A549 (cell line): ENCODE measurements at regions not wholly inside any gene's neighbourhood (a gene's known extent, or its start where the extent isn't known, plus 50 kb on each side); places are given as distances from the start of the nearest gene placed in this dataset.

Experiments used
- CHD2 ChIP-seq: fragments of 150-350 bp; IDR thresholded peaks from 2 replicates; pipeline ENCODE4 v1.6.1; 2014; ENCODE audit warnings: low read length; ENCODE audit not compliant: partially characterized antibody
- EHF ChIP-seq: fragments of 250-450 bp; sonication (Bioruptor Pico); IDR thresholded peaks from 2 replicates; pipeline ENCODE4 v1.5.0; 2020; ENCODE audit warnings: mild to moderate bottlenecking
- HDAC2 ChIP-seq: fragments of 200-600 bp; sonication (generic); IDR thresholded peaks from 2 replicates; pipeline ENCODE4 v1.6.1; 2016
- HOXA7 ChIP-seq: fragments of 250-450 bp; sonication (Bioruptor Pico); IDR thresholded peaks from 2 replicates; pipeline ENCODE4 v1.5.0; 2020; ENCODE audit warnings: mild to moderate bottlenecking, moderate library complexity
- JUNB ChIP-seq: fragments of >200 bp; sonication (Bioruptor Twin); formaldehyde crosslinking; IDR thresholded peaks from 2 replicates; pipeline ENCODE4 v1.6.1; 2016
- MAFK ChIP-seq: fragments of 450-650 bp; IDR thresholded peaks from 2 replicates; pipeline ENCODE4 v1.6.1; 2014; ENCODE audit not compliant: partially characterized antibody
- MYC ChIP-seq: IDR thresholded peaks from 2 replicates; pipeline ENCODE4 v1.6.1; 2012; ENCODE audit warnings: mild to moderate bottlenecking, inconsistent platforms, low read length, improper control_type of control experiment, borderline replicate concordance
- POLR2A ChIP-seq: IDR thresholded peaks from 2 replicates; pipeline ENCODE4 v1.6.1; 2012; ENCODE audit warnings: mild to moderate bottlenecking, low read length
- RFX5 ChIP-seq: fragments of 450-650 bp; IDR thresholded peaks from 2 replicates; pipeline ENCODE4 v1.7.1; 2014; ENCODE audit warnings: antibody characterized with exemption, mild to moderate bottlenecking, moderate library complexity
- RNF2 ChIP-seq: fragments of 200-600 bp; sonication (generic); IDR thresholded peaks from 2 replicates; pipeline ENCODE4 v1.6.1; 2016; ENCODE audit warnings: low read depth, mild to moderate bottlenecking, antibody characterized with exemption, moderate library complexity, borderline replicate concordance
- TP53 ChIP-seq: fragments of 250-450 bp; sonication (Bioruptor Pico); IDR thresholded peaks from 2 replicates; pipeline ENCODE4 v1.5.0; 2021; ENCODE audit warnings: mild to moderate bottlenecking, moderate library complexity
- TF ChIP-seq, protein P1 (sequence below): fragments of >200 bp; sonication (Bioruptor Twin); formaldehyde crosslinking; IDR thresholded peaks from 3 replicates; pipeline ENCODE4 v1.5.1; 2016
- TF ChIP-seq, protein P2 (sequence below): IDR thresholded peaks from 2 replicates; pipeline ENCODE4 v1.6.1; 2012
- TF ChIP-seq, protein P3 (sequence below): fragments of 200-600 bp; sonication (generic); IDR thresholded peaks from 2 replicates; pipeline ENCODE4 v1.6.1; 2016; ENCODE audit warnings: antibody characterized with exemption, mild to moderate bottlenecking, moderate library complexity

DNA sequence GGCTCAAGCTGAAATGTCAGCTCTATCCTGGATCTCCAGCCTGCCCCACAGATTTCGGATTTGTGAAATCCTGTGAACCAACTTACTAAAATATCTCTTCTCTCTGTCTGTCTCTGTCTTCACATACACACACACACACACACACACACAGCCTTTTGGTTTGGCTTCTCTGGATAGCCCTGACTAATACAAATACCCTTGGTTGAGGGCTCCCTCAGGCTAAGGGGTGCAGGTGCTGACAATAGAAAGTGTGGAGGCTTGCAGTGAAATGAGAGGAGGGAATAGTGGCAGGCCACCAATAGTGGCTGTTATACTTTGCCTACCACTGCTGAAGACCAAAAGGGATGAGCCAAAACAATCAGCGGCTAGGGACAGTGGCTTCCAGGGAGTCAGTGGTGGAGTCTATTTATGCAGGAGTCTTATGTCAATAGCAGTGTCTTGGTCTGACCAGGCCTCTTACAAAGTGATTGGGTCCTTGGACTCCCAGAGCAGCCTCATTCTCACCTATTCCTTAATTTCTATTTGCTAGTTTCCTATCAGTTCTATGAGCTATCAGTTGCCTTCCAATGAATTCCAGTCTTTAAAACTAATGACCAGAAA lies 93.2 kb upstream of the GAS1 start:
- TF ChIP-seq, protein P1, sequence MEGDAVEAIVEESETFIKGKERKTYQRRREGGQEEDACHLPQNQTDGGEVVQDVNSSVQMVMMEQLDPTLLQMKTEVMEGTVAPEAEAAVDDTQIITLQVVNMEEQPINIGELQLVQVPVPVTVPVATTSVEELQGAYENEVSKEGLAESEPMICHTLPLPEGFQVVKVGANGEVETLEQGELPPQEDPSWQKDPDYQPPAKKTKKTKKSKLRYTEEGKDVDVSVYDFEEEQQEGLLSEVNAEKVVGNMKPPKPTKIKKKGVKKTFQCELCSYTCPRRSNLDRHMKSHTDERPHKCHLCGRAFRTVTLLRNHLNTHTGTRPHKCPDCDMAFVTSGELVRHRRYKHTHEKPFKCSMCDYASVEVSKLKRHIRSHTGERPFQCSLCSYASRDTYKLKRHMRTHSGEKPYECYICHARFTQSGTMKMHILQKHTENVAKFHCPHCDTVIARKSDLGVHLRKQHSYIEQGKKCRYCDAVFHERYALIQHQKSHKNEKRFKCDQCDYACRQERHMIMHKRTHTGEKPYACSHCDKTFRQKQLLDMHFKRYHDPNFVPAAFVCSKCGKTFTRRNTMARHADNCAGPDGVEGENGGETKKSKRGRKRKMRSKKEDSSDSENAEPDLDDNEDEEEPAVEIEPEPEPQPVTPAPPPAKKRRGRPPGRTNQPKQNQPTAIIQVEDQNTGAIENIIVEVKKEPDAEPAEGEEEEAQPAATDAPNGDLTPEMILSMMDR: no peak
- TF ChIP-seq HOXA7 (CRISPR knock-in tag) (no peak), CHD2 (no peak), EHF (CRISPR knock-in tag) (no peak), MAFK (no peak), JUNB (no peak), HDAC2 (no peak), RNF2 (no peak), RFX5 (no peak), POLR2A (no peak), MYC (no peak), TP53 (CRISPR knock-in tag) (no peak)
- TF ChIP-seq, protein P2, sequence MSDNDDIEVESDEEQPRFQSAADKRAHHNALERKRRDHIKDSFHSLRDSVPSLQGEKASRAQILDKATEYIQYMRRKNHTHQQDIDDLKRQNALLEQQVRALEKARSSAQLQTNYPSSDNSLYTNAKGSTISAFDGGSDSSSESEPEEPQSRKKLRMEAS: no peak
- TF ChIP-seq, protein P3, sequence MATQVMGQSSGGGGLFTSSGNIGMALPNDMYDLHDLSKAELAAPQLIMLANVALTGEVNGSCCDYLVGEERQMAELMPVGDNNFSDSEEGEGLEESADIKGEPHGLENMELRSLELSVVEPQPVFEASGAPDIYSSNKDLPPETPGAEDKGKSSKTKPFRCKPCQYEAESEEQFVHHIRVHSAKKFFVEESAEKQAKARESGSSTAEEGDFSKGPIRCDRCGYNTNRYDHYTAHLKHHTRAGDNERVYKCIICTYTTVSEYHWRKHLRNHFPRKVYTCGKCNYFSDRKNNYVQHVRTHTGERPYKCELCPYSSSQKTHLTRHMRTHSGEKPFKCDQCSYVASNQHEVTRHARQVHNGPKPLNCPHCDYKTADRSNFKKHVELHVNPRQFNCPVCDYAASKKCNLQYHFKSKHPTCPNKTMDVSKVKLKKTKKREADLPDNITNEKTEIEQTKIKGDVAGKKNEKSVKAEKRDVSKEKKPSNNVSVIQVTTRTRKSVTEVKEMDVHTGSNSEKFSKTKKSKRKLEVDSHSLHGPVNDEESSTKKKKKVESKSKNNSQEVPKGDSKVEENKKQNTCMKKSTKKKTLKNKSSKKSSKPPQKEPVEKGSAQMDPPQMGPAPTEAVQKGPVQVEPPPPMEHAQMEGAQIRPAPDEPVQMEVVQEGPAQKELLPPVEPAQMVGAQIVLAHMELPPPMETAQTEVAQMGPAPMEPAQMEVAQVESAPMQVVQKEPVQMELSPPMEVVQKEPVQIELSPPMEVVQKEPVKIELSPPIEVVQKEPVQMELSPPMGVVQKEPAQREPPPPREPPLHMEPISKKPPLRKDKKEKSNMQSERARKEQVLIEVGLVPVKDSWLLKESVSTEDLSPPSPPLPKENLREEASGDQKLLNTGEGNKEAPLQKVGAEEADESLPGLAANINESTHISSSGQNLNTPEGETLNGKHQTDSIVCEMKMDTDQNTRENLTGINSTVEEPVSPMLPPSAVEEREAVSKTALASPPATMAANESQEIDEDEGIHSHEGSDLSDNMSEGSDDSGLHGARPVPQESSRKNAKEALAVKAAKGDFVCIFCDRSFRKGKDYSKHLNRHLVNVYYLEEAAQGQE: no peak
